Adrenal gland (tissue), 9 donors: ENCODE measurements at regions not wholly inside any gene's neighbourhood (a gene's known extent, or its start where the extent isn't known, plus 50 kb on each side); places are given as distances from the start of the nearest gene placed in this dataset.

Experiments used
- DNase-seq, 7 donors: peaks; one replicate each; pipeline ENCODE4 v3.0.0-alpha.2; 2019 to 2020
- H3K27ac ChIP-seq, 5 donors: fragments of 200-600 bp; sonication (generic) in 4 of 5; 1 replicate in 3 of 5; 2 replicates in 2 of 5; pipeline versions ENCODE4 v1.5.1 to v1.8.0; 2016 to 2020; ENCODE audit warnings: mild to moderate bottlenecking in 1 of 5
- H3K27me3 ChIP-seq: fragments of 200-600 bp; 2 replicates; pipeline ENCODE4 v1.8.0; 2021
- H3K36me3 ChIP-seq, 2 donors: fragments of 200-600 bp; replicated peaks in 1 of 2; 1 replicate in 1 of 2; 2 replicates in 1 of 2; pipeline versions ENCODE4 v1.5.1 to v1.8.0; 2018 to 2022
- H3K4me1 ChIP-seq, 2 donors: fragments of 200-600 bp; replicated peaks in 1 of 2; 1 replicate in 1 of 2; 2 replicates in 1 of 2; pipeline versions ENCODE4 v1.5.1 to v1.8.0; 2018 to 2021
- H3K4me3 ChIP-seq, 4 donors: fragments of 200-600 bp; sonication (generic) in 3 of 4; one replicate each; pipeline ENCODE4 v1.5.1; 2016 to 2018
- H3K9me3 ChIP-seq, 3 donors: fragments of 200-600 bp; sonication (generic) in 1 of 3; replicated peaks in 1 of 3; 1 replicate in 2 of 3; 2 replicates in 1 of 3; pipeline versions ENCODE4 v1.5.1 to v1.8.0; 2016 to 2021
- CTCF ChIP-seq, 6 experiments: fragments of 450-650 bp in 4 of 6; fragments of 200-600 bp in 2 of 6; sonication (generic) in 1 of 6; IDR thresholded peaks; 1 replicate in 5 of 6; 2 replicates in 1 of 6; pipeline versions ENCODE4 v1.5.1 to v1.8.0; 2016 to 2021; ENCODE audit warnings: antibody characterized with exemption in 6 of 6, mild to moderate bottlenecking in 2 of 6, moderate library complexity in 1 of 6
- POLR2A ChIP-seq, 2 donors: fragments of 450-650 bp; IDR thresholded peaks; one replicate each; pipeline ENCODE4 v1.6.1; 2017; ENCODE audit warnings: antibody characterized with exemption in 2 of 2, mild to moderate bottlenecking in 2 of 2, moderate library complexity in 1 of 2
- WGBS, 4 donors: extraction: QIAGEN DNeasy Blood & Tissue Kit in 2 of 4; methylation state at CpG; one replicate each; pipeline versions ENCODE4 v1.1.5 to v1.1.7; 2013 to 2017; 5-methylcytosine and 5-hydroxymethylcytosine counted together
- intact Hi-C, 2 donors: fragments of 100-400 bp; cut with DNase I; formaldehyde crosslinking; loops; one replicate each; pipeline versions ENCODE4 v1.14.1 to v1.15.0; 2022 to 2023
- donor health status: healthy with polysubstance abuse.
- donor health status: Bipolar disorder and iron deficiency.
- donor health status: DM: yes; HTN: yes; CAD: no.
- donor health status: DM: no; HTN: no; CAD: no.
- donor health status: DM: no; HTN: no; CAD: no.

GRCh38 chr13:32881074-32881776 is 135.0 kb upstream of the KL start:
- Histone ChIP-seq H3K27ac (no peak overlapping the region), H3K4me3 (no peak overlapping the region), H3K36me3 (no peaks in the 10 kb centered on the region), H3K9me3 (no peaks in the 10 kb centered on the region), H3K27me3 (no peaks in the 10 kb centered on the region), H3K4me1 (no peaks in the 10 kb centered on the region)
- DNase-seq = peak in 1 of 7 donors; percentile 15
- intact Hi-C loops = no loop called here
- TF ChIP-seq POLR2A (IDR thresholded peaks at IDR 0.05) (no peak), CTCF (IDR thresholded peaks at IDR 0.05) (no peak)
- WGBS, 4 donors = 52 to 54% (median 53%) methylated on average over 2 of the region's 2 CpGs

GRCh38 chr13:32881777-32882145 is 134.5 kb upstream of the KL start:
- TF ChIP-seq CTCF (IDR thresholded peaks at IDR 0.05) (no peak), POLR2A (IDR thresholded peaks at IDR 0.05) (no peak)
- WGBS, 4 donors = 66 to 74% (median 69%) methylated on average over 2 of the region's 2 CpGs
- Histone ChIP-seq H3K4me3 (no peak overlapping the region), H3K9me3 (no peaks in the 10 kb centered on the region), H3K4me1 (no peaks in the 10 kb centered on the region), H3K27ac (no peak overlapping the region), H3K27me3 (no peaks in the 10 kb centered on the region), H3K36me3 (no peaks in the 10 kb centered on the region)
- intact Hi-C loops = no loop called here
- no peak for DNase-seq

- DNase-seq = no peak
- Histone ChIP-seq H3K27me3 (no peaks in the 10 kb centered on the region), H3K4me1 (no peaks in the 10 kb centered on the region), H3K9me3 (no peaks in the 10 kb centered on the region), H3K36me3 (no peaks in the 10 kb centered on the region), H3K4me3 (no peak overlapping the region), H3K27ac (no peak overlapping the region)
- intact Hi-C loops = no loop called here
- TF ChIP-seq POLR2A (IDR thresholded peaks at IDR 0.05) (no peak), CTCF (IDR thresholded peaks at IDR 0.05) (no peak)
These were observed 133.5 kb upstream of the KL start for GRCh38 chr13:32882691-32883090.

- no peak overlapping the region for H3K4me3 ChIP-seq
- no peaks in the 10 kb centered on the region for H3K4me1 ChIP-seq
- H3K27me3 ChIP-seq = no peaks in the 10 kb centered on the region
- peak in 2 of 7 donors; percentile 16 for DNase-seq
- no peaks in the 10 kb centered on the region for H3K36me3 ChIP-seq
- H3K9me3 ChIP-seq = peaks cover 0 to 4% (median 0%) of the 10 kb centered on the region in 3 donors
- no peak for TF ChIP-seq POLR2A (IDR thresholded peaks at IDR 0.05)
- no peak for TF ChIP-seq CTCF (IDR thresholded peaks at IDR 0.05)
- 26 to 38% (median 31%) methylated on average over 2 of the region's 2 CpGs for WGBS, 4 donors
- intact Hi-C loops = no loop called here
- H3K27ac ChIP-seq = no peak overlapping the region
These were observed 132.7 kb upstream of the KL start for GRCh38 chr13:32883474-32883873.
